Peyer's patch (tissue), 4 donors: ENCODE measurements at regions not wholly inside any gene's neighbourhood (a gene's known extent, or its start where the extent isn't known, plus 50 kb on each side); places are given as distances from the start of the nearest gene placed in this dataset.

Source experiments
- POLR2A ChIP-seq, 2 donors: fragments of 450-650 bp; IDR thresholded peaks; one replicate each; pipeline ENCODE4 v1.5.1; 2017; ENCODE audit warnings: antibody characterized with exemption in 2 of 2, mild to moderate bottlenecking in 2 of 2, moderate library complexity in 2 of 2
- TF ChIP-seq, protein P1 (sequence below), 6 experiments: fragments of 450-650 bp in 4 of 6; fragments of 200-600 bp in 2 of 6; sonication (generic) in 1 of 6; IDR thresholded peaks; one replicate each; pipeline ENCODE4 v1.5.1; 2017 to 2019; ENCODE audit warnings: antibody characterized with exemption in 6 of 6, mild to moderate bottlenecking in 3 of 6, moderate library complexity in 1 of 6

DNA sequence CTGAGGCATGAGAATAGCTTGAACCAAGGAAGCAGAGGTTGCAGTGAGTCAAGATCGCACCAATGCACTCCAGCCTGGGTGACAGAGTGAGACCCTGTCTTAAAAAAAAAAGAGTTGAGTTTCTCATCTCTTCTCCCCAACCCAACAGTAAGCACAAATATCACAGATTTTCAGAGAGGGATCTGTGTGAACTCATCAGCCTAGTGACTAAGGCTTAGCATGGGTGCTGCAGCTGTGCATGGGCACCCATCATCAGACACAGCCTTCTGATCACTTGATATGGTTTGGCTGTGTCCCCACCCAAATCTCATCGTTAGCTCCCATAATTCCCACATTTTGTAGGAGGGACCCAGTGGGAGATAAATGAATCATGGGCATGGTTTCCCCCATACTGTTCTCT is 298.9 kb downstream of the PCNX1 start:
- TF ChIP-seq, protein P1, sequence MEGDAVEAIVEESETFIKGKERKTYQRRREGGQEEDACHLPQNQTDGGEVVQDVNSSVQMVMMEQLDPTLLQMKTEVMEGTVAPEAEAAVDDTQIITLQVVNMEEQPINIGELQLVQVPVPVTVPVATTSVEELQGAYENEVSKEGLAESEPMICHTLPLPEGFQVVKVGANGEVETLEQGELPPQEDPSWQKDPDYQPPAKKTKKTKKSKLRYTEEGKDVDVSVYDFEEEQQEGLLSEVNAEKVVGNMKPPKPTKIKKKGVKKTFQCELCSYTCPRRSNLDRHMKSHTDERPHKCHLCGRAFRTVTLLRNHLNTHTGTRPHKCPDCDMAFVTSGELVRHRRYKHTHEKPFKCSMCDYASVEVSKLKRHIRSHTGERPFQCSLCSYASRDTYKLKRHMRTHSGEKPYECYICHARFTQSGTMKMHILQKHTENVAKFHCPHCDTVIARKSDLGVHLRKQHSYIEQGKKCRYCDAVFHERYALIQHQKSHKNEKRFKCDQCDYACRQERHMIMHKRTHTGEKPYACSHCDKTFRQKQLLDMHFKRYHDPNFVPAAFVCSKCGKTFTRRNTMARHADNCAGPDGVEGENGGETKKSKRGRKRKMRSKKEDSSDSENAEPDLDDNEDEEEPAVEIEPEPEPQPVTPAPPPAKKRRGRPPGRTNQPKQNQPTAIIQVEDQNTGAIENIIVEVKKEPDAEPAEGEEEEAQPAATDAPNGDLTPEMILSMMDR (IDR thresholded peaks at IDR 0.05): no peak
- no peak for TF ChIP-seq POLR2A (IDR thresholded peaks at IDR 0.05)
